H9 (cell line): ENCODE measurements at regions not wholly inside any gene's neighbourhood (a gene's known extent, or its start where the extent isn't known, plus 50 kb on each side); places are given as distances from the start of the nearest gene placed in this dataset.

ENCODE experiments used
- DNase-seq: peaks from one replicate; pipeline ENCODE4 v3.0.0-alpha.2; 2017
- H2AFZ ChIP-seq: one replicate; pipeline ENCODE4 v1.6.1; 2013; ENCODE audit warnings: mild to moderate bottlenecking, low read length, control low read depth, moderate library complexity
- H2AK5ac ChIP-seq: 2 replicates; pipeline ENCODE4 v1.6.1; 2013; ENCODE audit warnings: low read length, control low read depth, mixed read lengths; ENCODE audit not compliant: insufficient read length
- H2BK120ac ChIP-seq: one replicate; pipeline ENCODE4 v1.6.1; 2013; ENCODE audit warnings: low read depth, mild to moderate bottlenecking, low read length, control low read depth, inconsistent platforms; ENCODE audit not compliant: poor library complexity, severe bottlenecking
- H2BK12ac ChIP-seq: 2 replicates; pipeline ENCODE4 v1.6.1; 2013; ENCODE audit warnings: low read length, control low read depth, mixed read lengths, low read depth; ENCODE audit not compliant: insufficient read length
- H2BK15ac ChIP-seq: 2 replicates; pipeline ENCODE4 v1.6.1; 2013; ENCODE audit warnings: low read depth, low read length, control low read depth
- H2BK20ac ChIP-seq: one replicate; pipeline ENCODE4 v1.6.1; 2013; ENCODE audit warnings: low read depth, mild to moderate bottlenecking, low read length, control low read depth, inconsistent platforms; ENCODE audit not compliant: poor library complexity, severe bottlenecking
- H2BK5ac ChIP-seq: 2 replicates; pipeline ENCODE4 v1.6.1; 2013; ENCODE audit warnings: low read length, control low read depth, mixed read lengths; ENCODE audit not compliant: insufficient read length
- H3K14ac ChIP-seq: 2 replicates; pipeline ENCODE4 v1.6.1; 2013; ENCODE audit warnings: low read length, control low read depth; ENCODE audit not compliant: insufficient read depth
- H3K18ac ChIP-seq: 2 replicates; pipeline ENCODE4 v1.6.1; 2013; ENCODE audit warnings: low read depth, mild to moderate bottlenecking, mixed read lengths, low read length, control low read depth; ENCODE audit not compliant: insufficient read length
- H3K23ac ChIP-seq: 2 replicates; pipeline ENCODE4 v1.6.1; 2013; ENCODE audit warnings: low read length, control low read depth, mixed read lengths, low read depth; ENCODE audit not compliant: insufficient read length
- H3K23me2 ChIP-seq: 2 replicates; pipeline ENCODE4 v1.6.1; 2013; ENCODE audit warnings: low read depth, mild to moderate bottlenecking, mixed read lengths, low read length, control low read depth; ENCODE audit not compliant: insufficient read length, poor library complexity, severe bottlenecking
- H3K27ac ChIP-seq: 2 replicates; pipeline ENCODE4 v1.5.1; 2013; ENCODE audit warnings: low read length, control low read depth, mixed read lengths, low read depth; ENCODE audit not compliant: insufficient read length
- H3K27me3 ChIP-seq: 2 replicates; pipeline ENCODE4 v1.6.1; 2013; ENCODE audit warnings: low read length, control low read depth, inconsistent platforms; ENCODE audit not compliant: insufficient read depth
- H3K4ac ChIP-seq: 2 replicates; pipeline ENCODE4 v1.6.1; 2013; ENCODE audit warnings: low read depth, mild to moderate bottlenecking, control low read depth, inconsistent platforms, low read length, moderate library complexity
- H3K4me1 ChIP-seq: 2 replicates; pipeline ENCODE4 v1.6.1; 2013; ENCODE audit warnings: low read length, control low read depth, inconsistent platforms; ENCODE audit not compliant: insufficient read depth
- H3K4me2 ChIP-seq: 2 replicates; pipeline ENCODE4 v1.6.1; 2013; ENCODE audit warnings: low read length, control low read depth, mixed read lengths; ENCODE audit not compliant: insufficient read length, insufficient read depth
- H3K56ac ChIP-seq: 2 replicates; pipeline ENCODE4 v1.6.1; 2013; ENCODE audit warnings: low read depth, mild to moderate bottlenecking, mixed read lengths, low read length, control low read depth; ENCODE audit not compliant: insufficient read length
- H3K79me1 ChIP-seq: 2 replicates; pipeline ENCODE4 v1.6.1; 2013; ENCODE audit warnings: low read depth, mild to moderate bottlenecking, moderate library complexity, low read length, control low read depth, inconsistent platforms; ENCODE audit not compliant: insufficient read depth, poor library complexity, severe bottlenecking
- H3K79me2 ChIP-seq: 2 replicates; pipeline ENCODE4 v1.6.1; 2013; ENCODE audit warnings: low read length, control low read depth, inconsistent platforms; ENCODE audit not compliant: insufficient read depth
- H3K9ac ChIP-seq: 2 replicates; pipeline ENCODE4 v1.6.1; 2013; ENCODE audit warnings: low read length, control low read depth, mixed read lengths; ENCODE audit not compliant: insufficient read length; ENCODE audit errors: extremely low read depth
- H3K9me3 ChIP-seq: one replicate; pipeline ENCODE4 v1.6.1; 2013; ENCODE audit warnings: low read depth, low read length, inconsistent platforms; ENCODE audit not compliant: control insufficient read depth
- H3T11ph ChIP-seq: one replicate; pipeline ENCODE4 v1.6.1; 2013; ENCODE audit warnings: mild to moderate bottlenecking, low read length, control low read depth, inconsistent platforms
- H4K20me1 ChIP-seq: one replicate; pipeline ENCODE4 v1.6.1; 2013; ENCODE audit not compliant: control insufficient read depth, insufficient read length, insufficient read depth
- H4K5ac ChIP-seq: 2 replicates; pipeline ENCODE4 v1.6.1; 2013; ENCODE audit warnings: low read depth, mild to moderate bottlenecking, mixed read lengths, low read length, control low read depth; ENCODE audit not compliant: insufficient read length
- H4K8ac ChIP-seq: replicated peaks from 2 replicates; pipeline ENCODE4 v1.6.1; 2013; ENCODE audit warnings: low read length, control low read depth, mixed read lengths, low read depth; ENCODE audit not compliant: insufficient read length
- H4K91ac ChIP-seq: 2 replicates; pipeline ENCODE4 v1.6.1; 2013; ENCODE audit warnings: low read depth, mild to moderate bottlenecking, moderate library complexity, mixed read lengths, low read length, control low read depth; ENCODE audit not compliant: insufficient read length
- H3K27ac Mint-ChIP-seq, 3 experiments: 2 replicates in 2 of 3; 3 replicates in 1 of 3; pipeline ENCODE4 v1.8.0; 2020 to 2021; ENCODE audit warnings: mixed read lengths in 3 of 3, mild to moderate bottlenecking in 1 of 3, moderate library complexity in 1 of 3
- H3K27me3 Mint-ChIP-seq: 2 replicates; pipeline ENCODE4 v1.8.0; 2021; ENCODE audit warnings: low read depth, mild to moderate bottlenecking, moderate library complexity, mixed read lengths
- H3K36me3 Mint-ChIP-seq, 3 experiments: 2 replicates in 2 of 3; 3 replicates in 1 of 3; pipeline ENCODE4 v1.8.0; 2020 to 2021; ENCODE audit warnings: low read depth in 3 of 3, mixed read lengths in 3 of 3; ENCODE audit not compliant: insufficient read depth in 1 of 3
- H3K4me1 Mint-ChIP-seq, 2 experiments: 2 replicates each; pipeline ENCODE4 v1.8.0; 2020; ENCODE audit warnings: mixed read lengths in 2 of 2
- H3K4me3 Mint-ChIP-seq, 2 experiments: 2 replicates in 1 of 2; 3 replicates in 1 of 2; pipeline ENCODE4 v1.8.0; 2020 to 2021; ENCODE audit warnings: mild to moderate bottlenecking in 2 of 2, mixed read lengths in 2 of 2, moderate library complexity in 1 of 2
- H3K9me3 Mint-ChIP-seq, 2 experiments: 2 replicates in 1 of 2; 3 replicates in 1 of 2; pipeline ENCODE4 v1.8.0; 2020; ENCODE audit warnings: mild to moderate bottlenecking in 2 of 2, mixed read lengths in 2 of 2, moderate library complexity in 1 of 2
- WGBS: extraction: QIAGEN DNeasy Blood & Tissue Kit; methylation state at CpG from one replicate; pipeline ENCODE4 v1.1.7; 2013; ENCODE audit warnings: missing lambda C conversion rate, low lambda C conversion rate, mixed read lengths; ENCODE audit not compliant: insufficient read length; ENCODE audit errors: extremely low coverage; 5-methylcytosine and 5-hydroxymethylcytosine counted together
- TF ChIP-seq, protein P1 (sequence below): fragments of 200-600 bp; sonication (generic); conservative IDR thresholded peaks from 3 replicates; pipeline ENCODE4 v1.8.0; 2021; ENCODE audit warnings: antibody characterized with exemption, mild to moderate bottlenecking

DNA sequence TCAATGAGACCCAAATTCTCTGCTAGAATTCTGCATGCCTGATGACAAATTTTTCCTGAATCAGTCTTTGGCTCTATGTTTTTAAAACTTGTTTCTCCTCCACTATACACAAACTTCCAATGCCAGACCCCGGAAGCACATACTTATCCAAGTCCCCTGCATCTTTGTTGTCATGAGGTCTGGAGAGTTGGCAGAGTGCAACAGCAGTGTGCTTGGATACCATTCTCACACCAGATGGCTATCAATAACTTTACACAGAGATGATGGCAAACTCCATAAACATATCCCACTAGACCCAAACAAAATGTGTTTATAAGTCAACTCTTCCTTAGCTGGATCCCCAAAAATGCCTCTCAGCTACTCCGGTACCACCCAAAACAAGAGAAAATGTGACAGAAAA lies 337.7 kb upstream of the TRPC7 start:
- no peaks in the 10 kb centered on the region; the same call in 1 of the 2 replicates for H3K4me1 ChIP-seq
- H3K56ac ChIP-seq, result no peak overlapping the region
- no peak overlapping the region for H4K5ac ChIP-seq
- no peak overlapping the region for H3K9ac ChIP-seq
- H2BK12ac ChIP-seq, result no peak overlapping the region
- no peak overlapping the region for H3K4me3 Mint-ChIP-seq
- no peaks in the 10 kb centered on the region for H3K27me3 Mint-ChIP-seq
- no peak overlapping the region for H3K14ac ChIP-seq
- H3K4ac ChIP-seq, result no peak overlapping the region
- H3K18ac ChIP-seq, result no peak overlapping the region
- peaks cover 2 to 6% of the 10 kb centered on the region in 2 experiments; a peak in 1 of 4 replicates for H3K4me1 Mint-ChIP-seq
- H2BK5ac ChIP-seq, result no peak overlapping the region
- no peak overlapping the region for H3K27ac Mint-ChIP-seq
- no peaks in the 10 kb centered on the region for H3K27me3 ChIP-seq
- H2BK20ac ChIP-seq, result no peak overlapping the region
- H3K36me3 Mint-ChIP-seq, result no peaks in the 10 kb centered on the region
- no peaks in the 10 kb centered on the region for H3K9me3 Mint-ChIP-seq
- no peaks in the 10 kb centered on the region for H3K9me3 ChIP-seq
- H3K79me1 ChIP-seq, result no peaks in the 10 kb centered on the region
- H4K8ac ChIP-seq, result no peak overlapping the region
- TF ChIP-seq, protein P1, sequence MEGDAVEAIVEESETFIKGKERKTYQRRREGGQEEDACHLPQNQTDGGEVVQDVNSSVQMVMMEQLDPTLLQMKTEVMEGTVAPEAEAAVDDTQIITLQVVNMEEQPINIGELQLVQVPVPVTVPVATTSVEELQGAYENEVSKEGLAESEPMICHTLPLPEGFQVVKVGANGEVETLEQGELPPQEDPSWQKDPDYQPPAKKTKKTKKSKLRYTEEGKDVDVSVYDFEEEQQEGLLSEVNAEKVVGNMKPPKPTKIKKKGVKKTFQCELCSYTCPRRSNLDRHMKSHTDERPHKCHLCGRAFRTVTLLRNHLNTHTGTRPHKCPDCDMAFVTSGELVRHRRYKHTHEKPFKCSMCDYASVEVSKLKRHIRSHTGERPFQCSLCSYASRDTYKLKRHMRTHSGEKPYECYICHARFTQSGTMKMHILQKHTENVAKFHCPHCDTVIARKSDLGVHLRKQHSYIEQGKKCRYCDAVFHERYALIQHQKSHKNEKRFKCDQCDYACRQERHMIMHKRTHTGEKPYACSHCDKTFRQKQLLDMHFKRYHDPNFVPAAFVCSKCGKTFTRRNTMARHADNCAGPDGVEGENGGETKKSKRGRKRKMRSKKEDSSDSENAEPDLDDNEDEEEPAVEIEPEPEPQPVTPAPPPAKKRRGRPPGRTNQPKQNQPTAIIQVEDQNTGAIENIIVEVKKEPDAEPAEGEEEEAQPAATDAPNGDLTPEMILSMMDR, result no peak
- no peaks in the 10 kb centered on the region for H3K79me2 ChIP-seq
- H3K4me2 ChIP-seq, result no peak overlapping the region
- DNase-seq, result no peak
- no peak overlapping the region for H3K27ac ChIP-seq
- H2AK5ac ChIP-seq, result no peak overlapping the region
- H2AFZ ChIP-seq, result no peak overlapping the region
- no peak overlapping the region for H3T11ph ChIP-seq
- H3K23ac ChIP-seq, result no peak overlapping the region
- H4K91ac ChIP-seq, result no peak overlapping the region
- no CpG with 5 or more reads among the region's 2 CpGs for WGBS
- H2BK15ac ChIP-seq, result no peak overlapping the region
- H2BK120ac ChIP-seq, result no peak overlapping the region
- H4K20me1 ChIP-seq, result no peaks in the 10 kb centered on the region
- H3K23me2 ChIP-seq, result no peaks in the 10 kb centered on the region
